Stimulated activated naive CD4-positive, alpha-beta T cell treated with Interleukin-2 at 50 U/mL for 16 hours (primary cell): ENCODE measurements at regions not wholly inside any gene's neighbourhood (a gene's known extent, or its start where the extent isn't known, plus 50 kb on each side); places are given as distances from the start of the nearest gene placed in this dataset.
"Not testable (repeated sequence)": the region's sequence is repeated elsewhere in the genome, so short reads cannot be mapped to it uniquely, and the experiment has no call there.

Source experiments
- DNase-seq: peaks from one replicate; lab custom pipeline; 2025; lab: John Stamatoyannopoulos, UW

DNA sequence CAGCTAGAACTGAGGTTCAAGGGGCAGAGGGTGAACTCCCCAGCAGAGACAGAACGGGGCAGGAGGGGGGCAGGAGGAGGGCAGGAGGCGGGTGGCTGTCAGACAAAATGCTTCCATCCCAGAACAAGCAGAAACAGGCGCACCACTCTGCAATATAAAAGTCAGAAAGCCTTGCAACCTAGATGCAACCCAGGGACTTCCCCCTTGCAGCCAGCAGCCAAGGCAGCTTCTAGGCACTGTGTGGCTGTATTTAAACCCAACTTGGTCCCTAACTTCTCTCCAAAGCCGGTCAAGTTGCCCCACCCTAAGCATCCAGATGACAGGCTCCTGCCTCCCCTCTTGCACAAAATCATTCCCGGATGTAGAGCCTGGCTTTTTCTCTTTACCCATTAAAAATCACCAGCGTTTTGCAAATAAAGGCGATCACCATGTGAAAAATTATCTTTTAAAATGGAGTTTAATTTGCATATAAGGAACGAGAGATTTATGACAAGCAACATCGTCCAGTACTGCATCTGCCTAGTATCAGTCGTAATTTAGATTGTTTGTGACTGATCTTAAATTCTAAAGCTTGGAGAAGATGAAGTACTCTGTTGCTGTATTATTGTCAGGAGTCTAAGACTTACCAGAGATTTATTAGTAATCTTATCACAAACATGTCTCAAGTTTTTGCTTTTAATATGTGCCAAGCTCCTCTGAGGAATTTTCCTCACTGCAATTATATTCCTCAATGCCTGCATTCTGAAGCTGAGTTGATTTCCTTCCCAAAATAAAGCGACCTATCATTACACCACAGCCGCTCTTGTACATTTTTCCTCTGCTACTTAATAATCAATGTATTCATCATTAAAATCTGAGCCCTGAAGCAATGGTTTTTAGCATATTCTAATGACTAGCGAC lies 307.1 kb upstream of the ZNF507 start:
- DNase-seq = no peak

DNA sequence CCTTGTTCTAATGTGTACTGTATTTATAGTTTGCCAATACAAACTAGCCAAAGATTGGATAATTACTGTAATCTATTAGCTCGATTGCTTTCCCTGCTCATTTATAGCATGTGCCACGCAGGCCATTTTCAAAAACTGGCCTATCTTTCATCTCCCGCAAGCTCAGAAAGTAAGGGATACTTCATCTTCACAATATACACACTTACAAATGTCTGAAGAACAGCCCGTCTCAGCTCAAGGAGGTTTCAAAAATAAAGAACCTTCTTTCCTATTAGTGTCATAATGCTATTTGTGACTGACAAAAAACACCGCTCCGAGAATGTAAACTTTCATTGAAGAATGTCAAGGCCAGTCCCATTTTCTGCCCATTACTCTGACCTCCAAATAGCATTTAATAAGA lies 306.4 kb upstream of the ZNF507 start:
- DNase-seq = no peak

DNA sequence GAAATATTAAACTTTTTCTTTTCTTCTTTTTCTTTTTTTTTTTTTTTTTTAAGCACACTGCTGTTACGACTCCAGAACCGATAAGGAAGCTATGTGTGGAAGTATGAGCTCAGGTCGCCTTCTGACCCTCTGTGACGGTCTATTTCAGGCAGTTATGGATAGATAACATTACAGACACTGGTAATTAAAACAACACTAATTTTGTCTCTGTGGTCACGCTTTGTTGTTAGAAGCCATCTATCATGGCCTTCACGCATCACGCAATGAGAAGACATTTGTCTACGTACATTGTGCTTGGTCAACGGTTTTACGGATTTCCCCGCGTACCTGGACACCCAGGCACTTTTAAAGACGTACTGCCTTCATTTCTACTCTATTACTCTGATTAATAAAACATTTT lies 306.0 kb upstream of the ZNF507 start:
- no peak for DNase-seq

DNA sequence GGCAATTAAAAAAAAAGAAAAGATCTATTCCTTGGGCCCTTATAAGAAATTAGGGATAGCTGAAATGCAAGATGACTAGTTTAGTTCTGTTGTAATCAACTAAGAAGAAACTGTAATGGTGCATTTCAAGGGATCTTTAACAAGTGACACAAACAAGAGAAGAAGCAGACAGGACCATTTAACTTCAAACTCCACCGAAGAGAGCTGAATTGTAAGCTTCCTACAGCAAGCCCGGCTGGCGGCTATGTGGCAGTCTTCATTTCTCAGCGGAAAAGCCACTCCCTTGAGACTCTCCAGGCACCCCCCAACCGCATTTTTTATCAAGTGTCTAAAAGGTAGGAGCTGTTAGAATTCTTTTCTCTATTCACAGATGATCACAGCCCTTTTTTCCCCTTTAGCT lies 305.2 kb upstream of the ZNF507 start:
- DNase-seq = no peak

DNA sequence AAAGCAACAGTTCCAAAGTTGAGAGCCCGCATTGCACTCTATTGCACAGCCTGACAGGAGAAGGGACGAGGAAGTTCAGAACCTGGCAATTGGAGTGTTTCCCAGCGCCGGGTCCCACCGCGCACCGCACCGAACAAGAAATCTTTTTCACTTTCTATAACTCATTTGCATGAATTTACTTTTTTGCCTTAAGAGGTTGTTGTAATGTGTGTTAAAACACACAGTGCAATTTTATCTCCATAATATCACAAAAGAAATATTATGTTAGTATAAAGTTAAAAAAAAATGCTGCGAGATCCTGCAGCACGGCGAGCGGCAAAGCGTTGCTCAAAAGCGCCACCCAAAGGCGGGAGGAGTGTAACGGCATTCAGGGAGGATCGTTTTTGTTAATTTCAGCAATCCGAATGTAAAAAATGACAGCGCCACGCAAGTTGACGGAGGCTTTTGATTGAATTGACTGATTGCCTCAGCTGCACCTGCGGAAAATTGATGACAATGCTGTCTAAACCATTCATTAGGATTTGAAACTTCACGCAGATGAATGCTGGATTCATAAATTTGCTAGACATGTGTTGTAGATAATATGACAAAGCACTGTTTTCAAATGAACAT lies 303.6 kb upstream of the ZNF507 start:
- DNase-seq = no peak

DNA sequence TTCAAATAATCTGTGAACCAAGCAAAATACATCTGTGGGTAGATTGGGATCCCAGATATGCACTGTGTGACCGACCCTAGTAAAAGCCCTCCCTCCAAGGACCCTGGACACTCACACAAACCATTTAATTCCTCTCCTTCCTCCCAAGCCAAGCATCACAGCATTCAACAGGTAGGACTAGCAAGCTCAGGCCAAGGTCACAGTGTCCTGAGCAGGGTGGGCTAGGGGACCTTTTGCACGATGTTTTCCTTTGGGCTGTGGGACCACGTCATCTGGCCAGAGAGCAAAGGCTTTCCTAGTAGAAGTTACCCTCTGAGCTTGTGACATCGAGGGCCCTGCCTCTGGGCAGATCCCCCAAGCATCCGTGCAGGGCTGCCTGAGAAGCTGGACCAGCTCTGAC lies 297.6 kb upstream of the ZNF507 start:
- no peak for DNase-seq

DNA sequence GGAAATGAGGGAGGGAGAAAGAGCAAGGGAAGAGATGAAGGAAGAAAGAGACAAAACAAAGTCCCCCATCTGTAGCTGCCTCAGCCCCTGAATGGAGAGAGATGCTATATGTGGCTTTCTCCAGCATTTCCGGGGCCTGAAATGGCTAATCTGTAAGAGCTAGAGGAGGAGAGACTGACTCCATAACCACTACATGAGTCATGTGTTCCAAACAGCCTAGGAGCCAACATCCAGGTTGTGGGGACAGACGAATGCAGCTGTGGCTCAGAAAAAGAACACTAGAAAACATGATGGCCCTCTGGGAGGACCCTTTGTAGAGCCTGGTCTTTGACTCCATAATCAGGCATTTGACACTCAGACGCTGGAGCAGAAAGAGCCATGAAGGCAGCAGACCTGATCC lies 292.0 kb upstream of the ZNF507 start:
- no peak for DNase-seq

DNA sequence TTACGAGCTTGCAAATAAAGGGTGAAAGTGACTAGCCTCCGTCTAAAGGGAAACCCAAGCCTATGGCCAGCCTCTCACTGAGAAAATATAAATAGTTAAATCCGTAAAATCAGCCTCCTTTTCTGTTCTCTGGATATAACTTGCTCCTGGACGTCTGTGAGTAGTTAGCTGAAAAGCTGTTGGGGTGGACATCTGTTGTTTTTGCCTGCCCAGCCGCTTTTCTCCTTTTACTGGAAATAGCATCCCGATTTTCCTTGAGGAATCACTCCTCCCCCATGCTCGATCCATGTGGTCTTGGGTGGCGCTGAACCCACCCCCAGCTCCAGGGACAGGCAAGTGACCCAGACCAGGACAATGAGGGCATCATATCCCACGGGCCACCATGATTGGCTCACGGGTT lies 291.5 kb upstream of the ZNF507 start:
- no peak for DNase-seq

DNA sequence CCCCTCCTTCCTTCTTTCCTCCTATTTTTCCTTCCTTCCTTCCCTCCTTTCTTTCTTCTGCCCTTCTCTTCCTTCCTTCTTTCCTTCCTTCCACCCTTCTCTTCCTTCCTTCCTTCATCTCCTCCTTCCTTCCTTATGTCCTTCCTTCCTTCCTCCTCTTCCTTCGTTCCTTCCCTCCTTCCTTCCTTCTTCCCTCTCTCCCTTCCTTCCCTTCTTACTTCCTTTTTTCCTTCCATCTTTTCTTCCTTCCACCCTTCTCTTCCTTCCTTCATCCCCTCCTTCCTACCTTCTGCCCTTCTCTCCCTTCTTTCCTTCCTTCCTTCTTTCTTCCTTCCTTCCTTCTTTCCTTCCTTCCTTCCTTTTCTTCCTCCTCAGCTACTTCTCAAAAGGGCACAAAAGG lies 287.3 kb upstream of the ZNF507 start:
- DNase-seq = no peak

DNA sequence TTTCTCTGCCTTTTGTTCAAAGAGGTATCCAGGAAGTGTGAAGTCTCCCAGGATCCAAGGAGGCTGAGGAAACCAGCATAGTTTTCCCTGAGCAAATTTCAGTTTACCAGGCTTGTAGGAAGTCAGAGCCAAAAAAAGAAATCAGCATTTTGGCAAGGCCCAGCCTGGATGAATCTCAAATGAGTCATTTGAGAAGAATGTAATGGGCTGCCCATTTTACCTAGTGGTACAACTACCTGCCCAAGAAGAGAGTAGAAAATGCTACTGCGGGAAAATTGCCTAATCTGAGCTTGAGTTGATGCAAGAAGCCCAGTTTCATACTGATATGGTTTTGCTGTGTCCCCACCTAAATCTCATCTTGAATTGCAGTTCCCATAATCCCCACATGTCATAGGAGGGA lies 284.1 kb upstream of the ZNF507 start:
- no peak for DNase-seq

DNA sequence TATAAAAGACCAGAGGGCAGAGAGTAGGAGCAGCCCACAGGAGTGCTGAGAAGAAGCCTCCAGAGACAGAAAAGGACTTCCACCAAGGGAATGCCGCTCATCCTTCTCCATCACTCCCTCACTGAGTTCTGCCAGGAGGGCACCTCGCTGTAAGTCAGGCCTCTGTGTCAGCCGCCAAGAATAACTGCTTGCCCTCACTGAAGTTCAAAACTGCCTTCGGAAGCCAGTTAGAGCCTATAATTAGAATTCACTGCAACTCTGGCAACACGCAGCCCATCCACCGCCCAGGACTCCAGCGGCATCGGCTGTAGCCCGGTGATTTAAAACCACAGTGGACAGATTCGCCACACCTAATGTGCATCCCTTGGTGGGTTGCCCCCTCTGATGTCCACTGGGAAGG lies 281.8 kb upstream of the ZNF507 start:
- DNase-seq = no peak

DNA sequence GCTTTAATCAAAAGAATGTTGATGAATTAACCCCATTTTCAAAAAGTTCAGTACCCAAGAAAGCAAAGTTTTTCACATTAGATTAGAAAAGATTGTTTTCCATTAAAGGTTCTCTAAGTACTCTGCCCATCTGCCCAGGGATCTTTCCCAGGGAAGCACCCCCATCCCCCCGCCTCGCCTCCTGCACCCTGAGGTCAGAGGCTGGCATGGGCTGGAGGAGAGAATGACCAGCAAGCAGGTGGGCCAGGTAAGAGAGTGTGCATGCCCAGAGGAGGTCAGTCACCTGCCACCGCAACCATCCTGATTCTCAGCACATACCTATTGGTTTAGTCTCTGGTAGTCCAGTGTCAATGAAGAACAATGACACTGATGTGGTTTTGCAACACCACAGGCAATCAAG lies 279.4 kb upstream of the ZNF507 start:
- DNase-seq = no peak

DNA sequence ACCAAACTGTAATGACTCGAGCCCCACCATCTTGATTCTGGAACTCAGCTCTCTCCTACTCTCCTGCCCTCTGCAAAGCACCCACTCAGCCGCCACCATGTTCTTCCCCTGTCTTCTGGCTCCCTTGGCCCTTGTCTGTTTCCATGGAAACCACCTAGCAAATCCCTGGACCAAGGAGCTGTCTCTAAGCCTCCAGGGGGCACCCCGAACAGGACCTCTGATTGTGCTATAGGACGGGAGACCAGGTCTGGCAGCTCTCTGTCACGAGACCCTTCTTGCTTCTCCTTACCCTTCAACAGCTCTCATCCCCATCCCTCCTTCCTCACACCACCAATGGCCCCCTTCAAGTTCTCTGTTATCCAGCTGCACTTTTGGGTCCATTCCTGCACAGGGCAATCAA lies 277.7 kb upstream of the ZNF507 start:
- DNase-seq = no peak

DNA sequence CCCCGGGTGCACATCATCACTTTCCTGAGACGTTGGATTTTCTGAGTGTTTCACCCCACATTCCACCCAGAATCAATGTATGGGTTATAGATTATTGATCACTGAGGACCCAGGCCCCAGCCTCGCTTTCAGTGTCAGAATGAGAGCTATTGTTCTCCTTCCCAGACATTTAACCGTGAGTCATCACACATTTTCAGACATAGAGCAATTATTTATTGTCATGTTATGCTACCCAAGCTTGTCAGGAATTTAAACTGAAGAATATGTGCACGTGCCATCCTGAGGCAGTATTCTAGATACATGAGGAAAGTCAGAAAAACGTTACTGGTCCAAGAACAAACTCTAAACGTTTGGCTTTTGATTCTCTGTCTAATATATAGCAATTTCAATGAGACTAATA lies 276.6 kb upstream of the ZNF507 start:
- no peak for DNase-seq

DNA sequence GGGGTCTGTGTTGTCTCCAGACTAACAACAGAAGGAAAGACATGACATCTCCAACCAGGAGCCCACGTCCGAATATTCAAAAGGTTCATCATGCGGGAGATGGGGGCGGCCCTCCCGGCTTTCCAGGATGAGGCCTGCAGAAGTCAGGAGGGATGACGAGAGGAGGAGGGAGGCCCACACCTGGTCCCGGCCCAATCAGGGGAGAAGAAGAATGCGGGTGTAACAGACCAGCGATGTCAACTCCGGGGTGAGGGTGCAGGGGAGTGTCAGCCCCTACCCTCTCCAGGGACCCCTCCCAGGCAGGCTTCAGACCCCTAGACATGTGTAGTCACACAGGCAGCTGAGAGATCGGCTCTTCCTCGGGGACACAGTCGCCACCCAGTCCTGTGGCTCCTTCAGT lies 275.3 kb upstream of the ZNF507 start:
- no peak for DNase-seq

DNA sequence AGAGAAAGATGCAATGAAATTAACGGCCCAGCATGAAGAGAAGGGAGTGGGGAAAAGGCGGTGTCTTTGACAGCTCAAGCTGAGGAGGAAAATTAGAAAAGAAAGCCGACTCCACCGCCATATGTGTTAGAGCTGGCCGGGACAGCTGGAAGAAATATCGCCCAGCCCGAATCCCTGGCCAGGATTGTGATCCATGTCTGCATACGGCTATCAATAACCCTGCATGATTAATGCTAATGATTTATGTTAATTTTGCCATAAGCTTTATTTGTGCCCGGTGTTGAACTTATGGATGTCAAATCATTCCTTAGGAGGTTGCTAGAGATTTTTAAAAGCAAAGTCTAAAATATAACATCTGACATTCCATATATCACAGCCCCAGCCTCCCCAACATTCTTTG lies 263.4 kb upstream of the ZNF507 start:
- DNase-seq = no peak

DNA sequence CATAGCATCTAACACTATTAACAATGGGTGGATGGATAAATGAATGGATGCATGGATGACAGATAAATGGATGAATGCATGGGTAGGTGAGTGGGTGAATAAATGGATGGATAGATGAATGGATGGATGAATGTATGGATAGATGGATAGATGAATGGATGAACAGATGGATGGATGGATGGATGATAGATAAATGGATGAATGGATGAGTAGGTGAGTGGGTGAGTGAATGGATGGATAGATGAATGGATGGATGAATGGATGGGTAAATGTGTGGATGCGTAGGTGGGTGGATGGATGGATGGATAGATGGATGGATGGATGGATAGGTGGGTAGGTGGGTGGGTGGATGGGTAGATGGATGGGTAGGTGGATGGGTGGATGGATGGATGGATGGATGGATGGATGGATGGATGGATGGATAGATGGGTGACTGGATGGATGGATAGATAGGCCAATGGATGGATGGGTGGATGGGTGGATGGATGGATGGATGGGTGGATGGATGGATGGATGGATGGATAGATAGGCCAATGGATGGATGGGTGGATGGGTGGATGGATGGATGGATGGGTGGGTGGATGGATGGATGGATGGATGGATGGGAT lies 260.6 kb upstream of the ZNF507 start:
- not testable (repeated sequence) for DNase-seq

DNA sequence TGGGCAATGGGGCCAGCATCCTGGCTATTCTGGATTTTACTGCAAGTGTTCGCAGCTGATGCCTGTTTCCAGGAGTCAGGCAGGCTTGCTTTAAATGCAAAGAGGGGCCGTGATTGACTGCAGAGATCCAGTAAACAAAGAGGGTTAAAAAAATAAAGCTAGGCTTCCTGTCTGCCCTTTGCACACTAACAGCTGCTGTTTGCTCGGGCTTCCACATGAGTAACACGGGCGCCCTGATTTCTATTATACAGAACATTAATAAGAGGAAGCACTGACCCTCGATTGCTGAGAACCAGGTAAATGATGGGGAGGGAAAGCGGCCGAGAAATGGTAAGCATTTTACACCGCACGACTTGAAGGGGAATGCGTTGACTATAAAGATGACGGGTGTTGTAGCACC lies 254.2 kb upstream of the ZNF507 start:
- DNase-seq = no peak

DNA sequence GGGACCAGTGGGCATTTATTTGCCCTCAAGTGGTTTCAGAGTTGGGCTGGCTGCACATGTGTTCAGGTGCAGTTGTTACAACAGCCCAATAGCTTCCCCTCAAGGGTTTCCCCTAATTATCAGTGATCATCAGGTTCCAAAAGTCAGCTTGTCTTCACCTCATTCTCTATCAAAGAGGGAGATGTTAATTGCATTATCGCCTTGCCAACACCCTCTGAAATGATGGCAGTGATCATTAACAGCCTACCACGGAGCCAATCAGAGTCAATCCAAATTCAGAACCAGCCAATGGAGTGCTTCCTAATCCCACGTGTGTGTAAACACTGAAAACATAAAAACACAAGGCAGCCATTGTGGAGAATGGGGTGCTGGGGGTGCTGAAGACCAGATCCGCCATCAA lies 248.4 kb upstream of the ZNF507 start:
- no peak for DNase-seq

DNA sequence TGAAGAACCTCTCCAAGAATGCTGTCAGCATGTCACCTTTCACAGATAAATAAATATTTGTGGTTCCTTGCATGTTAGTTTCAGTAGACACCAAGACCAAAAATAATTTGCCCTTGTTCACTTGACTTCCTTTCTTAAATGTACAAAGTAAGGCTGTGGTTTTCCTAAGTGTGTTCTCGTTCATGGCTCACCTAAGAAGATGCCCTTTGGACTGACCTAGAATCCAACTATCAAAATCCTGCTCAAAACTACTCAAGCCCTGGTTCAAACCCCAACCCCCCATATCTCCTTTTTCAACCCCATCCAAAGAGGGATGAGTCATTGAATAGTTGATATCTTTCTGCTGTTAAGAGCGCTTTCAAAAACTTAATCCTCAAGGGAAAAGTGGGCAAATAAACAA lies 247.8 kb upstream of the ZNF507 start:
- no peak for DNase-seq

DNA sequence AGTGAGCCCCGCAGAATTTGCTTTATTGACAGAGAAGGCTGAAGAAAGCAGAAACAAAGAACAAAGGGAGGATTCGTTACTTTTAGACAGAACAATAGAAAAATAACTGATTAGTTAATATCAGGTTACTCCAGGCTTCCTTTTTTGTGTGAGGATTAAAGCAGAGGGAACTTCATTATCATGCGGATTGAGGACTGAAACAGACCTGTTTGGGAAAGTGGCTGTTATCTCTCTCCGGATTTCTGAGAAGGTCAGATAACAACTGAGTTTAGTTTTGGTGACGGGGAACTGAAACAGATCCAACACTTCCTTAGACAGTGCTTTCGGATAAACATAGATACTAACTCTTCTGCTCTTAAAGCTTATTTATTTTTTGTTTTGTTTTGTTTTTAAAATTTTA lies 246.4 kb upstream of the ZNF507 start:
- DNase-seq = no peak

DNA sequence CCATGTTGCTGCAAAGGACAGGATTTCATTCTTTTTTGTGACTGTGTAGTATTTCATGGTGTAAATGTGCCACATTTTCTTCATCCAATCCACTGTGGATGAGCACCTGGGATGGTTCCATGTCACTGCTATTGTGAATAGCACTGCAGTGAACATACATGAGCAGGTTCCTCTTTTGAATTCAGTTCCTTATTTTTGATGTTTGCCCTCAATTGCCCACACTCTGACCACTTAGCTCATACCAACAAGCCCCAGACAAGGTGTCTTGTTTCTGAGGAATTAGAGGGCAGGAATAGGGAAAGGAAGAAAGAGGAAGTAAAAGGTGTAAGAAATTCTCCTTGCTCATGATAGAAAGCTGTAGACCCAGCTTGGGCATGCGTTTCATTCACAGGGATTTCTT lies 244.2 kb upstream of the ZNF507 start:
- no peak for DNase-seq

DNA sequence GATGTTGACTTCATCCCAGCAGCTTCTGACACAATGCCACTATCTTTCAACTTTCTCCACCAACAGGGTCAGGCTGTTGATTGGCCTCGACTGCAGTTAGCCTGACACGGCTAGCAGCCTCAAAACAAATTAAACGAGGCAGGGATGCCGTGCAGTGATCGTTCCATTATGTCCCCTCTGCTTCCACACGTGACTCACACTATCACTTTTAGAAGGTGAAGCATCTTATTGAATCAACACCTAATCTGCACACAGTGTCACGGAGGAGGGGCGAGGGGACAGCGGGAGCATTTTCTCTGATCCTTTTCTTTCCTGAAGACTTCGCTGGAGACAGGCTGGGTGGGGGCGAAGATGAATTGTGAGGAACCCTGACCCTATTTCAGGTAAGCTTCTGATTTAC lies 241.9 kb upstream of the ZNF507 start:
- DNase-seq = no peak
